A204.1 (cell line): ENCODE measurements at regions not wholly inside any gene's neighbourhood (a gene's known extent, or its start where the extent isn't known, plus 50 kb on each side); places are given as distances from the start of the nearest gene placed in this dataset.

Source experiments
- FAIRE-seq: peaks from 2 replicates; lab custom pipeline; 2012; peaks lifted over from hg19 to GRCh38; lab: Jason Lieb, UNC

DNA sequence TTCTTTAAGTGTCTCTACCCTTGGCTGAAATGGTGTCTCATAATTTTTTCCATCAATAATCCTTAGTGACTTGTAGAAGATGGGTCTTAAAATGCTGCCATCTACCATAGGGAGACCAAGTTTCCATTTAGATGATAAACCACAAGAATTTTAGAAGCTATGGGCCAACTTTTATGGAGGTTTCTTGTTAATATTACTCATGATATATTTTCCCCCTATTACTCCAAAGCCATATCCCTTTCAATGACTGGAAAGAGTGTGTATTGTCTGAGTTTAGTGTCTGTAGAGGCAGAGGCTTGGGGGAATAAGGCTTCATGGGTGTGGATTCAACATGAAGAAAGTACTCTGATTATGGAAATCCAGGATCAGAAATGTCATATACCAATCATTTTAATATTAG lies 507.3 kb upstream of the TNC start:
- FAIRE-seq = no peak

DNA sequence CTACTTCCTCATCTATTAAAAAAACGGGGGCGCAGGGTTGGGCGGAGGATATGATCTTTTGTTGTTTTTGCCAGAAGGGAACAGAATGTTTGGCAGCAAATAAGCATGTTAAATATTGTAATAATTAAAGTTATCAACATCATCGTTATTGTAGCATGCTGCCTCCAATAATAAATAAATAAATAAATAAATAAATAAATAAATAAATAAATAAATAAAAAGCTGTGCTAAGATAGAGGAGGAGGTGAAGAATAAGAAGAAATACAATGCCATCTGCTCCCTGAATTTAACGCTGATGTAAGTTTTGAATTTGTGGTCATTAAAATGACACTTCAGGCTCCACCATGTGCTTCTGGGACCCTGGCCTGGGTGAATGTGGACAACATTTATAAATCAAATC lies 508.0 kb upstream of the TNC start:
- no peak for FAIRE-seq

DNA sequence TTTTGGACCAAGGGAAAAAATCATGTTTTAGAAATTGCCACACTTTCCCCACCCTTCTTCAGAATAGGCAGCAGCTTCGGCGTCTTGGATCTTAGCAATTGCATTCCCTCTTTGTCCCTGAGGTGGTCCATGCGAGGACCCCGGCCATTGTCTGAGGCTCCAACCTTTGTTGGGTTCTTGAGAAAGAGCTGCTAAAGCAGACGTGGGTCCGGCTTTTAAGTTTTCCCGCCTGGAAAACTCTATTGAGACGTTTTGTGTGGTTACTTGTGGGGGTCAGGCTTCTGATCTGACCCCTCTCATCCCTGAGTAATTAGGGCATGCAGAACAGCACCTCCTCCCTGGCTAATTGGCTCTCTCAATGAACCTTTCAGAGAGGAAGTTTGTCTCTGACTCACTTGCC lies 509.6 kb upstream of the TNC start:
- FAIRE-seq = no peak

DNA sequence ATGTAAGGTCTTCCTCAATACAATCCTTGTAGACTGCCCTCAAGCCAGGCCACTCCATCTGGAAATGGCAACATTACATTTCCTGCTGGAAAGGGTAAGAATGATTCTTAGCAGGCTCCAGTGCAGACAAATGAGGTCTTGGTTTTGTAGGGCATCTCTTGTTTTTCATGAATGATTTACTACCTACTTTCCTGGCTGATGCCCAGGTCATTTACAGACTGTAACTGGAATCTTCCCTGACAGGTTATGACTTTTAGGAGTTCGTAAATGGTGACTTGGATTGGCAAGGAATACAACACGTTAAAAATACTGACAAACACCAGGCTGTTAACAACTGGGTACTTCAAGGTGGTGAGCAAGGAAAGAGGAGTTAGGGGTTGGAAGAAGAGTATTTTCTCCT lies 510.5 kb upstream of the TNC start:
- no peak for FAIRE-seq

DNA sequence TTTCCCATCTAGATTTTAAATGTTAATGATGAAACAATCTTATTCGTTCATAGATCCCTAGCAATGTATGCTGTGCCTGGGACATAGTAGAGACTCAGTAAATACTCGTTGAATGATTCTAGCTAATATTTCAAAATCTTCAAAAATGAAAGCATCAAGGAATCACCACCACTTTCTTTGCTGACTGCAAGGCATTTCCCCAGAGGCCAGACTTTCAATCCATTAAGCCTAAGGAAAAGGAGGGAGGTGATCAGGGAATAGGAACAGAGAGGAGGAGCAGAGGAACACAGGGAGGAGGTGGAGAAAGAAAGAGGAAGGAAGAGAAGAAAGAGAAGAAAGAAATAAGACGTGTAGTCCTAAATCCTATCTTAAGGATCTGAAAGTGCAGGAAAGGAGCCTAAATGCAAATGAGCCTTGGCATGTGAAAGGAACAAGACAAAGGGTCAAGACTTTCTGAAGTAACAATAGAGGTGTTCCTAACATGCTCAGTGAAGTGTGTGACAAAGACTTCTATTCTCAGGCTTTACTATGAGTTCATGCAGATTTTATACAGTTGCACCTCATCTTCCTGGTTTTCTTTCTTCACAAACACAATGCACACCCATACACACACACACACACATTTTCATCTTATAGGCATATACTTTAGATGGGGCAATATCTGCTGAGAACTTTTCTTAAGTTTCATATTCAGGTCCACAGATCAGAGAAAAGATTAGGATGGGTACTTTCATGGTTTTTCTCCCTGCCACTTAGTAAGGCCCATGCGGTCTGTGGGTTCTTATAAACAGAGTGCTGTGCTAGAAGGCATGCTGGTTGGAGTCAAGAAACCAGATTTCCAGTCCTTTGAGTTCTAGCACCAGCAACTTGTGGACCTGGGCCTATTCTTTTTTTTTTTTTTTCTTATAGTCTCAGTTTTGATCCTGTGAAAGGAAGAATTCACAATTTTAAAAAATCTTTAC lies 512.2 kb upstream of the TNC start:
- FAIRE-seq = no peak

DNA sequence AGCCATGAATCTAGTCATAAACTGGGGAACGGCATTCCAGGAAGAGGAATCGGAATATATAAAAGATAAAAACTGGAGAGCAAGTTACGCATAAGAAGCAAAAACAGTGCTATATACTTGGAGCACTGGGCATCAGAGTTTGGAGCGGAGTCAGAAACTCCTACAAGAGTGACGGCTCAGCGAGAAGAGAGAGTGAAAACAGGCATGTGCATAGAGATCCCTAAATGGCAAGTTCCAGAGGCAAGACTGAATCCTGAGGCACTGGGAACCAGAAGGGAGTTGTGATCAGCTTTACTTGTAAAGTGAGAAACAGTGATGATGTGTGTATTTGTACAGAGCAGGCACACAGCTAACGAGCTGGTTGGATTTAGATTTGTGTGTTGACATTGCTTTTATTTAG lies 514.4 kb upstream of the TNC start:
- FAIRE-seq = no peak

DNA sequence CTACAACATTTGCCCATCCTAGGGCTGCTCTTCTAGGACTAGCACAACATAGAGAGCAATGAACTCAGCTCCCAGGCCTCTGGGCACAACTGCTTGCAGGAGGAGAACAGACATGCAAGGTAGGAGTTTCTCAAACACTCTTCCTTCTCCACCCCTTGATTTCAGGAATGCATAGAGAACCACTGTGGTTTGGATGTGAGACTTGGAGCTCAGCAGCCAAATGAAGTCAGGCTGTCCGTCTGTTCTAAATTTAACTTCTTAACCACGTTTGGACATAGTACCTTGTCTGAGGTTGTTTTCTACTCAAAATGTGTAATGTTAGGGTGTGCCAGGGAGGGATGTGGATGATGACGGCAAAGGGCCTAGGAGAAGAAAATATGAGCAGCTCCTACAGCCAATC lies 515.1 kb upstream of the TNC start:
- no peak for FAIRE-seq

DNA sequence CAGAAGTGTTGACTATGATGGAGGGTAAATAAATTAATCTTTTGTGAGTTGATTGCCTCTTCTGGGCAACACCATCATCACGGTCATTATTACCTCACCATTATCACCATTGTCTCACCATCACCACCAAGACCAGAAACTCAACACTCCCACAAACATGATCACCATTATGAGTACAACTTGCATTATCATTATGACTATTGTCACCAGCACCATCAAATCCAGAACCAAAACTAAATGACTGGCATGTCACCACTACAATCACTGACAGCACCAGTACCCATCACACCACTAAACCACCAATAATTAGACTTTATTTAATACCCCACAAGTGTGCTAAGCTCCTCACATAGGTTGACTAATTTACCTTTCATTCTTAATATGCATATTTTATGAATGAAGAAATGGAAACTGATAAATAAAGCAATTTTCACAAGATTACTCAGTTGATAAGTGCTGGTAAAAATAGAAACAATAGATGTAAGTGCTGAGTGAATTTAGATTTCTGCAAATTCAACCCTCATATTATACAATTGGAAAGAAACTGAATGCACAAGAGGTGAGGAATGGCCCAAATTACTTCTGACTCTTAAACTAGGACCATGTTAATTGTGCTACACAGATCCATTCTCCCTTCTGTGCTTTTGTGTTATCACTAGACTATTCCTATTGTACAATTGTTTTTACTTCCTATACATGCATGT lies 517.8 kb upstream of the PAPPA start:
- no peak for FAIRE-seq

DNA sequence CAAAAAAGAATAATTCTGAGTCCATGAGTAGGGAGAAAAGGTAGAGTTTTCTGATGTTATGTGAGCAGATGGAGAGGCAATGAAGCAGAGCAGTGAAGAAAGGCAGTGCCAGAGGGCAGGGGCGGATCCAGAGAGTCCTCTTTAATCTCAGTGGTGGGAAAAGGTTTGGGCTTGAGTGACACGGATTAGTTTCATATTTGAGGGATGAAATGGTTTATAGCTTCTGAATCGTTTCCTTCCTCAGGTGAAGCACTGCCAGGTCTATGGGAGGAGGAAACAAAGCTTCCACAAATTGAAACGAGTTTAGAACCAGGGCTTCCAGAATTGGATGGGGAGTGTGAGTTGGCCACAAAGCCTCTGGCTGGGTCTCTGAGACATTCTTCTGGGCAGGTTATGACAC lies 517.0 kb upstream of the PAPPA start:
- FAIRE-seq = no peak

DNA sequence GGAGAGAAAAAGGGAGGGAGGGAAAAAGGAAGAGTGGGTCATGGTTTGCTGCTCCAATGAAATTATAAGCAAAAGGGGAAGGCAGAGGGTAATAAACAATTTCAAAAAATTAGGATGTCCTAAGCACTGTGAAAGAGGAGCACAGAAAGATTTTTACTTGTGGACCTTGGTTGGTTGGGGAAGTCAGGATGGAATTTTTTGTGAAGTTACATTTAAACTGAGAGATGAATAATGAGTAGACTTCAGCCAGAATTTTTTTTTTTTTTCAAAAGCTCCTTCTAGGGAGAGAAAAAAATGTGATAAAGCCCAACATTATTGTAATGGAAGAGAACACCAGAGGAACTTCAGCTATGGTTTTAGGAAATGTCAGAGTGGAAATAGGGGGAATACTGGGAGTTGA lies 515.9 kb upstream of the PAPPA start:
- no peak for FAIRE-seq

DNA sequence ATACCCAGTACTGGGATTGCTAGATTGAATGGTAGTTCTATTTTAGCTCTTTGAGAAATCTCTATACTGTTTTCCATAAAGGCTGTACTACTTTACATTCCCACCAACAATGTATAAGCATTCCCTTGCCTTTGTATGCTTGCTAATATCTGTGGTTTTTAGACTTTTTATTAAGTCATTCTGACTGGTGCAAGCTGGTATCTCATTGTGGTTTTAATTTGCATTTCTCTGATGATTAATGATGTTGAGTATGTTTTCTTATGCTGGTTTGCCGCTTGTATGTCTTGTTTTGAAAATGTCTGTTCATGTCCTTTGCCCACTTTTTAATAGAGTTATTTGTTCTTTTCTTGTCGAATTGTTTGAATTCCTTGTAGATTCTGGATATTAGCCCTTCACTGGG lies 512.7 kb upstream of the PAPPA start:
- FAIRE-seq = no peak

DNA sequence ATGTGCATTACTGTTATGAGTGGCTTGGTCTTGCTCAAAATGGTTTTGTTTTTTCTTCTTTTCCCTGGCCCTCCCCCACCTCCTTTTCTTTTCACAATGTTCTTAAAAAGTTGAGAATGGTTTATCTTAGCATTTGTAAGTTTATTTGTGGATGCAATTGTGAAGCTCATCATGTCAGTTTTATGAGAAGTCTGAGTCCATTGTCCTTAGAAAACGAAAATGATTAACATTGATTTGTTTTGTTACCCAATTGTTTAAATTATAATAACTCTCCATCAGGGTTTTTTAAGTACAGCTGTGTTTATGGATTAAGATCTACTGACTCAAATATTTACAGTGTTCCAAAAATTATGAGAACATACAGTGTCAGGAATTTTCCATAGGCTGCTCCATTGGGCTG lies 511.3 kb upstream of the PAPPA start:
- no peak for FAIRE-seq

DNA sequence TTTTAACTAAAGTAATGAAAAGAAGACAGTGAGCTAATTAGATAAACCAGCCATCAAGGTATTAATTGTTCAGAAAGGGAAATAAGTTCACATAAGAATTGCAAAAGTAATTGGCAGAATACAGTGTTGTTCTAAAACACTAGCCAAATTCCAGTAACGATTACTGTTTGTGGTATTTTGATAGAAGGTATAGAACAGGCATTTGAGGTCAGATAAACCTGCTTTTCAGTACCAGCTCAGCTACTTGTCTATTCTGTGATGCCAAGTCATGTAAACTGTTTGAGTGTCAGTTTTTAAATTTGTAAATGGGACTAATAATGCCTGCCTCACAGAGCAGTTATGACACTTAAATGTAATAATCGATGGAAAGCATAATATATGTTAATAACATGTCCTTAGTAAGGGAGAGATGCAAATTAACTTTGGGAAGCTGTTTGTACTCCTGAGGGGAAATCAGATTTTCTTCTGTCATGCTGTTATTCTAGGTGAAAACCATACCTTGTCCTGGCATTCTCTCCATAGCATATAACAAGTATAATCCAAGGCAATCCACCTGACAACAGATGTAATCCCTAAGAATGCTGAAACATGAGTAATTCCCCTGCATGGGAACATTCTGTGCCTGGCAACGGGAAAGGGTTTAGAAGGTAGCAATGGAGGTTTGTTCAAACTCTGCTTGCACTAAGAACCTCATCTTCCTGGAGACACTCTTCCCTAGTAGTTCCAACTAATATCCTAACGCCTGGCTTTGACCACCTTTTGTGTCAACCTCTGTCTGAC lies 509.5 kb upstream of the PAPPA start:
- no peak for FAIRE-seq

DNA sequence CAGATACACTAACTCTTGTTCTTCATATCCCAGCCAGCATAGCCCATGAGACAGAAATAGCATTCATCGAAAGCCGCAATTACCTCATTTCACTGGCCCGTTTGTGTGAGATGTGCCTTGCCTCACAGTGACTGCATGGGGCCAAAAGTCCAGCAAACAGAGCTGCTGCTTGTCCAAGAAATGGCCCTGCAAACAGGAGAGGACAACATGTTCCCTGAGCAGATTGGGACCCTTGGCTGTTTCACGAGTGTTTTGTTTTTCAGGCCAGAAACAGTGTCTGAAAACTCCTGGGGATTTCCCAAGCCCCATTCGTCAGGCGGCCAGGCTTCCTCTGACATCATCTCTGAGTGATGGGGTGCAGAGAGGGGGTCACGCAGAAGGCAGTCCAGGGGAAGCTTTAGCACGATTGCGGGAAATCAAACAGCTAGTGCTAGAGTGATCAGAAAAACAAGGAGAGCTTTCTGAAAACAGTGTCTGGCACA lies 503.6 kb upstream of the PAPPA start:
- no peak for FAIRE-seq

DNA sequence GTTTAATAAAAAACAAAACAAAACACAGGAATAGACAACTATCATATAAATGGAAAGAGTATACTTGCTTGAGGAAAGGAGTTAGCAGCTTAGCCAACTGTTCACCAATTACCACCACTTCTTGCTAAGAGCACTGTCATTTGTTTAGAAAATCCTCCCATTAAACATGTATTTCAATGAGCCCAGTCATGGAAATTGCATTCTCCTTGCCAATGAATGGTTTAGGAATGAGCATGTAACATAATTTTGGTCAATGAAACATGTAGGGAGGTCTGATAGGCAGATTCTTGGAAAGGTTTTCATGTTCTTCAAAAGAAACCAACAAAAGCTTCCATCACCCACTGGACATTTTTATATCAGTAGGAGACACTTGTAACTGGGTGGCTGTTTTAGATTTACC lies 502.8 kb upstream of the PAPPA start:
- no peak for FAIRE-seq

DNA sequence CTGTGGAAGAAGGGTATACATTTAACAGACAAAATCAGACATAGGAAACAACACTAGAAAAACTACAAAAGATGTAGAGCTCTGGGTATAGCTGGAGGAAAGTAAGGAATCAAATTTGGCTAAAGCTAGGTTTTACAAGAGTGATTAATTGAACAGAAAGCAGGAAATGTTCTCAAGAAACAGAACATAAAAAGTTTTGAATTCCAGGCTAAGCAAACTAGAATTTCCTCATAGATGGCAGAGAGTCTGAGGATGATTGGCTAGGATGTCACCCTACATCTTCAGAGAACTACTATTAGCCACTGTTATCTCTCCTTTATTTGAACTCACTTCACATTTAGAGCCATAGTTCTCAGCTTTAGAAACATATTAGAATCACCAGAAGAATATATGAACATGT lies 502.1 kb upstream of the PAPPA start:
- FAIRE-seq = no peak

DNA sequence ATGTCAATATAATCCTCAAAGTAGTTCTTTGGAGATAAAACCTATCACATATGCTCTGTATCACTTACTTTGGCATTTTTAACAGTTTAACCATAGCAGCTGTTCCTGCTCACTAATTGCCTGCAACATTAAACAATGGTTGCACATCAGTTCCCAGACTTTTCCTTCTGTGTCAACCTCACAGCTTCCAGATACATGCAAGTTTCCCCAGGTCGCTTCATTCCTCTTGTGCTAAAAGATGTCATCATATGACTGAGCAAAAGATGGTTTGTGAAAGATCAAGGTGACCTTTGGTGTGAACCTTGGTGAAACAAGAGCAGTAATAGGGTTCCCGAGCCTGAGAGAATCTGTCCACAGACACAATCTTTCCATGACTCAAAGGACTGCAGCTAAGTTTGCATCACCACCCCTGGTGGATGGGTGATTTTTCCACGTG lies 500.4 kb upstream of the PAPPA start:
- FAIRE-seq = no peak

DNA sequence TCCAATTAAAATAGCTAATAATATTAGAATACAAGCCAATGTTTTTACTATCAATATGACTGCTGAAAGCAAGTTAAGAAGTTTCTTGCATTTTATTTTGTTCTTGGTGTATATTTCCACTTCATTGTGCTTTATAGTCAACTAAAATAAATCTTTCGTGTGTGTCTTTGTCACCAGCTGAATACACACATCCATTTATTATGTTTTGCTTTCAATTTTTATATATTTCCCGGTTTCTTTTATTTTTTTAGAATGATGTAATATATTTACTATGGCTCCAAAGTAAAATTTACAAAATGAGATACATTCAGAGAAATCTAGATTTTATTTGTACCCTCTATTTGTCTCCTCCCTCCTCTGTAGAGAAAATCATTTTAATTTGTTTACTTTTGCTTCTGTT lies 495.9 kb upstream of the PAPPA start:
- no peak for FAIRE-seq

DNA sequence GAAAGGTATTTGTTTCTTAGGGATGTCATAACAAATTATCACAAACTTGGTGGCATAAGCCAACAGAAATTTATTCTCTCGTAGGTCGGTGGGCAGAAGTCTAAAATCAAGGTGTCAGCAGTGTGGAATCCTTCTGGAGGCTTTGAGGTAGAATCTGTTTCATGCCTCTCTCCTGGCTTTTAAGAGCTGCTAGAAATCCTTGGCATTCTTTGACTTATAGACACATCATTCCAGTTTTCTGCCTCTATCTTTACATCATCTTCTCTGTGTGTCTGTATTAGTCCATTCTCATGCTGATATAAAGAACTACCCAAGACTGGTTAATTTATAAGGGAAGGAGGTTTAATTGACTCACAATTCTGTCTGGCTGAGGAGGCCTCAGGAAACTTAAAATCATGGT lies 488.1 kb upstream of the PAPPA start:
- no peak for FAIRE-seq

DNA sequence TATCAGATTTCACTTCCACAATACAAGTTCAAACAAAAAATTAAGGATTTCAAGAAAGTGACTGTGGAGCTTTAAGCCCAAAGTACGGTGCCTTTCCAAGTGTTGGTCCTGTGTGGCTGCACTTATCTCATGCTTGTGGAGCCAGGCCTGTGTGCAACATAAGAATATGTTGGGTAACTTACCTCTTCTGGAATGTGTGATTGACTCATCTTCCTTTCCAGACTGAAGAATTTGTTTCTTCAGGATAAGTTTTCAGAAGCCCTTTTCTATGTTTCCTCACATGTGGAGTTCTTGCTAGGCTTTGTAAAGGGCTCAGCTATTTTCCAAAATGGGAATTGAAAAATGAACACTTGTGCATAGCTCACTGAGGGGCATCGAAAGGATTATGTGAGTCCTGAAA lies 485.1 kb upstream of the PAPPA start:
- FAIRE-seq = no peak

DNA sequence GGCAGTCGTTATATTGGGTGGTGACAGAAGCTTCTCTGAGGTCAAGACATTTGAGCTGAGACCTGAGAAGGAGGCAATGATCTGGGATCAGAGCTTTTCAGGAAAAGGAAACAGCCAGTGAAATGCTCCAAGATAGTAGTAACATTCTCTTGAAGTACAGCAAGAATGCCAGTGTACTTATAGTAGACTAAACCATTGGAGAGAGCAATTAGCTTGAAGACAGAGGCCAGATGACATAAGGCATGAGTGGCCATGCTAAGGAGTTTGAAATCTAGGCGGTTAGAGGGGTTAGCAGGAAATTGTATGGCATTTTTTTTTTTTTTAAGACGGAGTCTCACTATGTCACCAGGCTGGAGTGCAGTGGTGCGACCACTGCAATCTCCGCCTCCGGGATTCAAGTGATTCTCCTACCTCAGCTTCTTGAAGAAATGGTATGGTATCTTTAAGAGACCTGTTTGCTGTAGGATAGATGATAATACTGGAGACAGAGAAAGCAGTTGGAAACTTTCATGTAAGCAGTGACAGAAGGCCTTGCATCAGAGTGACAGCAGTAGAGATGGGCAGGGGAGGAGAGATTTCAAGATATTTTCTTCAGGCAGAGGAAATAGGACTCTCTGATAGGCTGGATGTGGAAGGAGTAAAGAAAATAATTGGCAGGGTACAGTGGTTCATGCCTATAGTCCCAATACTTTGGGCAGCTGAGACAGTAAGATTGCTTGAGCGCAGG lies 482.2 kb upstream of the PAPPA start:
- FAIRE-seq = no peak

DNA sequence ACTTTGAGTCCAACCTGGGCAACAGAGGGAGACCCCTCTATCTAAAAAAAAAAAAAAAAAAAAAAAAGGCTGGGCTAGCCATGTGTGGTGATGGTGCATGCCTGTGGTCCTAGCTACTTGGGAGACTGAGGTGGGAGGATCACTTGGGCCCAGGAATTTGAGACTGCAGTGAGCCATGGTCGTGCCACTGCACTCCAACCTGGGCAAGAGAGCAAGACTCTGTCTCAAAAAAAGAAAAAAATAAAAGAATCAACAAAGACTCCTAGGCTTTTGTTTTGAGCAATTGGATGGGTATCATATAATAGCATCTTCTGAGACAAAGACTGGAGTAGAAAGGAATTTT lies 481.7 kb upstream of the PAPPA start:
- FAIRE-seq = no peak
